KMS-11 (cell line): ENCODE measurements at regions not wholly inside any gene's neighbourhood (a gene's known extent, or its start where the extent isn't known, plus 50 kb on each side); places are given as distances from the start of the nearest gene placed in this dataset.

Source experiments
- H2AFZ ChIP-seq: fragments of 200-600 bp; sonication (generic); 2 replicates; pipeline ENCODE4 v1.6.1; 2016; ENCODE audit warnings: antibody characterized with exemption, mixed run types, low read depth
- H3K27ac ChIP-seq: fragments of 200-600 bp; sonication (generic); 2 replicates; pipeline ENCODE4 v1.6.1; 2016; ENCODE audit warnings: mild to moderate bottlenecking, mixed run types
- H3K27me3 ChIP-seq: fragments of 200-600 bp; sonication (generic); 2 replicates; pipeline ENCODE4 v1.6.1; 2017; ENCODE audit warnings: mild to moderate bottlenecking, low read depth, mixed run types, moderate library complexity; ENCODE audit not compliant: insufficient read depth
- H3K36me3 ChIP-seq: fragments of 200-600 bp; sonication (generic); 2 replicates; pipeline ENCODE4 v1.6.1; 2017; ENCODE audit warnings: mild to moderate bottlenecking, mixed run types; ENCODE audit not compliant: insufficient read depth
- H3K4me1 ChIP-seq: fragments of 200-600 bp; sonication (generic); 2 replicates; pipeline ENCODE4 v1.6.1; 2016; ENCODE audit warnings: mild to moderate bottlenecking, low read depth, mixed run types; ENCODE audit not compliant: poor library complexity, severe bottlenecking
- H3K4me2 ChIP-seq: fragments of 200-600 bp; sonication (generic); 2 replicates; pipeline ENCODE4 v1.7.0; 2016; ENCODE audit warnings: mild to moderate bottlenecking, mixed run types
- H3K4me3 ChIP-seq: fragments of 200-600 bp; sonication (generic); IDR thresholded peaks from 2 replicates; pipeline ENCODE4 v1.6.1; 2017; ENCODE audit warnings: low read depth, low read length, mixed read lengths; ENCODE audit not compliant: insufficient read depth
- H3K79me2 ChIP-seq: fragments of 200-600 bp; sonication (generic); 2 replicates; pipeline ENCODE4 v1.6.1; 2016; ENCODE audit warnings: low read depth, mixed run types; ENCODE audit not compliant: insufficient read depth
- H3K9ac ChIP-seq: fragments of 200-600 bp; sonication (generic); 2 replicates; pipeline ENCODE4 v1.6.1; 2016; ENCODE audit warnings: mild to moderate bottlenecking, mixed run types
- H4K20me1 ChIP-seq: fragments of 200-600 bp; sonication (generic); 2 replicates; pipeline ENCODE4 v1.6.1; 2016; ENCODE audit warnings: mild to moderate bottlenecking, mixed run types; ENCODE audit not compliant: insufficient read depth
- CTCF ChIP-seq: fragments of 200-600 bp; sonication (generic); conservative IDR thresholded peaks from 2 replicates; pipeline ENCODE4 v1.6.1; 2017; ENCODE audit warnings: low read depth, mild to moderate bottlenecking, antibody characterized with exemption, low read length, moderate library complexity, mixed read lengths

- no peak for TF ChIP-seq CTCF
Observed at GRCh38 chr6:91438570-91438969, 851.7 kb upstream of the MAP3K7 start.

GRCh38 chr6:91437315-91437729 is 850.5 kb upstream of the MAP3K7 start:
- no peaks in the 10 kb centered on the region for H3K4me1 ChIP-seq
- H2AFZ ChIP-seq, result no peak overlapping the region
- H3K4me3 ChIP-seq, result no peak overlapping the region
- no peak overlapping the region for H3K9ac ChIP-seq
- TF ChIP-seq CTCF, result no peak
- no peaks in the 10 kb centered on the region for H3K27me3 ChIP-seq
- H3K79me2 ChIP-seq, result no peaks in the 10 kb centered on the region
- no peaks in the 10 kb centered on the region for H3K36me3 ChIP-seq
- no peaks in the 10 kb centered on the region for H4K20me1 ChIP-seq
- H3K4me2 ChIP-seq, result no peak overlapping the region
- no peak overlapping the region for H3K27ac ChIP-seq

More at GRCh38 chr6:91438570-91438969, 851.7 kb upstream of the MAP3K7 start:
- no peaks in the 10 kb centered on the region for H3K79me2 ChIP-seq
- H2AFZ ChIP-seq, result no peak overlapping the region
- H3K4me1 ChIP-seq, result no peaks in the 10 kb centered on the region
- no peaks in the 10 kb centered on the region for H3K36me3 ChIP-seq
- H3K9ac ChIP-seq, result no peak overlapping the region
- H4K20me1 ChIP-seq, result no peaks in the 10 kb centered on the region
- H3K4me2 ChIP-seq, result no peak overlapping the region
- H3K4me3 ChIP-seq, result no peak overlapping the region
- H3K27me3 ChIP-seq, result no peaks in the 10 kb centered on the region
- H3K27ac ChIP-seq, result no peak overlapping the region

GRCh38 chr6:91436448-91436847 is 849.6 kb upstream of the MAP3K7 start:
- Histone ChIP-seq H3K4me2 (no peak overlapping the region), H3K27ac (no peak overlapping the region), H3K27me3 (no peaks in the 10 kb centered on the region), H2AFZ (no peak overlapping the region), H3K36me3 (no peaks in the 10 kb centered on the region), H4K20me1 (no peaks in the 10 kb centered on the region), H3K79me2 (no peaks in the 10 kb centered on the region), H3K4me3 (no peak overlapping the region), H3K4me1 (no peaks in the 10 kb centered on the region), H3K9ac (no peak overlapping the region)
- TF ChIP-seq CTCF, result no peak

- H3K4me1 ChIP-seq, result no peaks in the 10 kb centered on the region
- no peak overlapping the region for H3K4me2 ChIP-seq
- H4K20me1 ChIP-seq, result no peaks in the 10 kb centered on the region
- no peak overlapping the region for H3K9ac ChIP-seq
- H3K36me3 ChIP-seq, result no peaks in the 10 kb centered on the region
- H3K27me3 ChIP-seq, result no peaks in the 10 kb centered on the region
- no peak for TF ChIP-seq CTCF
- H3K27ac ChIP-seq, result no peak overlapping the region
- no peaks in the 10 kb centered on the region for H3K79me2 ChIP-seq
- H2AFZ ChIP-seq, result no peak overlapping the region
- H3K4me3 ChIP-seq, result no peak overlapping the region
Observed at GRCh38 chr6:91435630-91436029, 848.8 kb upstream of the MAP3K7 start.
